ENCODE measurements at regions not wholly inside any gene's neighbourhood (a gene's known extent, or its start where the extent isn't known, plus 50 kb on each side); places are given as distances from the start of the nearest gene placed in this dataset.

GRCh38 chr5:167629634-167630033 lies 661.8 kb upstream of the WWC1 start:
- no peak for DNase-seq

DNA sequence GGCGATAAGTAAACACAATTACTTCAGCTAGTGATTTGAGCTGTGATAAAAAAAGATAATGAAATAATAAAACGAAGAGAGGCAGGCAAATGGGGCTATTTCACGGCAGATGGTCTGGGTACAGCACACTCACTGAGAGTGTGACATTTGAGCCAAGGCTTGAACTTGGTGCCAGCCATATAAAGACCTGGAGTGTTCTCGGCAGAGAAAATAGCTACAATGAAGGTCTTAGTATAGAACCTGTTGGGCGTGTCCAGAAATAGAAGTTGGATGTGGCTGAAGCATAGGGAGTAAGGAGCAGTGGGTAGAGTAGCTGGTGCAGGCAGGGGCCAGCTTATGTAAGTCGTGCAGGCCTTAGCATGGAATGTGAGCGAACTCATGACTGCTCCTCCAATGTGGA lies 660.3 kb upstream of the WWC1 start:
- no peak for DNase-seq

- no peak for DNase-seq
These were observed 658.3 kb upstream of the WWC1 start for GRCh38 chr5:167633114-167633513.

- no peak for DNase-seq
These were observed 657.5 kb upstream of the WWC1 start for GRCh38 chr5:167633931-167634341.

DNA sequence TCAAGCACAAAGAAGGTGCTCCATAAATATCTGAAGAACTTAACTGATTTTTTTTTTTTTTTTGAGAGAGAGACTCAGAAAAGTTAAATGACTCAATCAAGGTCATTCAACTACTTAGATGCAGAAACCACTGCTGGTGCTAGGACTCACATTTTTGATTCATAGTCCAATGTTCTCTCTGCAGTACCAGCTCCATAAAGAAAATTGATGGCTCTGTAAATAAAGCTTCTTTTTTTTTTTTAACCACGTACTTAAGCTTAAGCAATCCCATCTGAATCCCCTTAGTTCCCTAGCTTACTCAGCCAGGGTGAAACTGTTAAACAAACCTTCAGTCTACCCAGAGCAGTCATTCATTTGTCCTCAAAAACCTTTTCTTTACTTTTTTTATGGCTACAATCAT lies 657.0 kb upstream of the WWC1 start:
- no peak for DNase-seq

GRCh38 chr5:167638816-167639215 lies 652.6 kb upstream of the WWC1 start:
- DNase-seq: no peak

DNA sequence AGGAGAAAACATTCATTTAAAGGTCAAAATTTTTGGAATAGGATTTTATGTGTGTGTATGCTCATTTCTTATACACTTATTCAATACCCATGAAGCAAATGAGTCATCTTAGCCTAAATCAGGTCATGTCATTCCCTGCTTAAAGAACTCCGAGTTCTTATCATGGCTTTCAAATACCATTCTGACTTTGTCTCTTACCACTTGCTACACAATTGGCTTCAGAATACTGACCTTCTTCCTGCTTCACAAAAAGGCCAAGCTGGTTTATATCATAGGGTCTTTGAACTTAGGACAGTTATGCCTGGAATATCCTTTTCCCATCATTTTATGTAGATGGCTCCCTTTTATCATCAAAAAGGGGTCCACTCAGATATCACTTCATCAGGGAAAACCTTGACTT lies 652.2 kb upstream of the WWC1 start:
- DNase-seq: no peak

DNA sequence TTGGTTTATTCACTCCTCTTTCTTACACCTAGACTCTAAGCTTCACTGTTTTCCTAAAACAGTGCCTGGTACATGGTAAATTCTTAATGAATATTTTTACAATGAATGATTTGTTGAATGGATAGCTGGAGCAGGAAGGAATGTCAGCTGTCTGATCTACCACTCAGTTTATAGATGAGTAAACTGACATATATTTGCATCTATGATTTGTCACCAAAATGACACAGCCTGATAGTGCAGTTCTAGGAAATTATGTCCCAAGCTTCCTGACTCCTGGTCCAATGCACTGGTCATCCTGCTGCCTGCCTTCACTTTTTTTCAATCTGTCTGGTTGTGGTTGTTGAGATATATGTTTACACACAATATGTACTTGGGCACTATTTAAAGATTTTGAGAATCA lies 651.7 kb upstream of the WWC1 start:
- DNase-seq: no peak

DNA sequence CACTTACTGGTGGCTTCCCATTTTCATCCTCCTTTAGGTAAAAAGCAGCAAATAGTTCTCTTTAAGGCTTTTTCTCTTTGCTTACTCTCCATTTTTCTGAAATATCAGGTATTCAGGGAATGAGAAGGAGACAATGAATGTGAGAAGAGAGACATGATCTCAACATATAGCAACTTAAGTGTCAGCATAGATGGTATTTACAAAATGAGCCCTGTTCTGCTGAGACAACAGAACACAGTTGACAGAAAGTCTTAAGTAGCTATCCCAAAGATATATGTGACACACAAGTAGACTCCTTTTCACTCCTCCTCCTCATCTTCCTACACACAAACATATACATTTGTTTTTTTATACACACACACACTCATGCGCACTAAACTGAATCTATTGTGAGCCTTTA lies 649.3 kb upstream of the WWC1 start:
- DNase-seq: no peak

DNA sequence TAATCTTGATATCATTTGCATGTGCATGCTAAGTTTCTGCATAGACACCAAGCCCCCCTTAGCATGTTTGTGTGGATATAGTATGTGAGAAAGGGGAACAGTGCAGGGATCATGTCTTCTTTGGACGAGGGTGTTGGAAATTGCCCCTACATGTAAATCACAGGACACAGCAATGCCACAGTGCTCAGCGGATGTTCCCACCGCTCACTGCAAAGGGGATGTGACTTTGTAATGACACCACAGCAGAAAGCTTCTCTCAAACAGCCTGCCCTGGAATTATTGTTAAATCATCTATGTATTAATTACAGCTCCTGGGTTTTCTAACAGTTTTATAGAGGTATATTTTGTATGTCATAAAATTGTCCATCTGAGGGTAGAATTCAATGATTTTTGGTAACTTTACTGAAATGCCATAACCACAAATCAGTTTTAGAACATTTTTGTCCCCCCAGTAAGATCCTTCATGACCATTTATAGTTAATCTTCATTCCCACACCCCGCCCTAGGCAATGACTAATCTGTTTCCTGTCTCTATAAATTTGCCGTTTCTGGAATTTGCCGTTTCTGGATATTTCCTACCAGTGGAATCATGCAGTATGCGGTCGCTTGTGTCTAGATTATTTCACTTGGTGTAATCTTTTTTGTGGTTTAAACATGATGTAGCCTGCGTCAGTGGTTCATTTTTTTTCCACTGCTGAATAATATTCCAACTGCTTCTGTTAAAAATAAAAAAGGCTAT lies 648.5 kb upstream of the WWC1 start:
- no peak for DNase-seq

DNA sequence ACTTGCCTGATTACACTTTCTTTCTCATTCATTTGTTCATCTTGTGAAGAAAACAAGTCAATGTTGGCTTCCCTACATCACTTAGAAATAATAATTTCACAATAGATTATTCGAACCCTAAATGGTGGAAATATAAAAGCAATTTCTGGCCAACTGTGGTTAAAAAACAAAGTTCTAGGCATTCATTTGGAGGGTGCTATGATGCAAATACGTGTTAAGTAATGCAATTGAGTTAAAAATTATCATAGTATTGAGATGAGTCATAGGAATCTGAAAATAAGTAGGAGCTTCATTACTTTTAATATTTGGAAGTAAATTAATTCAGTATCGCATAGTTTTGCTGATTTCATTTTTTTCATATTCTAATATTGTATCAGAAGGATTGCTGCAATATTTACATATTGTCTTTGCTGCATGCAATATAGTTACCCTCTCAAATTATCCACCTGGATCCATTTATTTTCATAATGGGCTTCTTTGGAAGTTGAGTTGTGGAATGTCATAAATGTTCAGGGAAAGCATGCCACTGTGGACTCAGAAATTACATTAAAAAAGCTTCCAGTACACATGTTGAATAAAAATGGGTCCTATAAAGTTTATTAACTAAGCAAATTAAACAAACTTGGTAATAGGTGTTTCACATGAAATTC lies 647.7 kb upstream of the WWC1 start:
- DNase-seq: no peak

GRCh38 chr5:167644619-167645018 lies 646.8 kb upstream of the WWC1 start:
- no peak for DNase-seq

GRCh38 chr5:167649471-167649870 lies 642.0 kb upstream of the WWC1 start:
- DNase-seq: no peak

DNA sequence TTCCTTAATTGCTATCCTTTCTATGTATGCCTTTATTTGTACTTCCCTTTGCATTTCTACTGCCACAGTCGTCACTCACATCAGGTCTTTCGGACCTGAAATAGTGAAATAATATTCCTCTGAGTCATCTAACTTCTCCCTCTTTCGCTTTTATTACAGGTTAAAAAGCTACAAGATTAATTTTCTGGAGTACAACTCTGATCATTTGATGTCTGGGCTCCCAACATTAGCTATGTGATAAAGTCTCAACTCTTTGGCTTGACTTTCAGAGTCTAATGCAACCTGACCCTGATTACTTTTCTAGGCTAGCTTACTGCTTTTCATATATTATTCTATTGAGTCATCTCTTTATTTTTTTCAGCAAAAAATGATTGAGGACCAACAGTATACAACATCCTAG lies 638.8 kb upstream of the WWC1 start:
- no peak for DNase-seq

- no peak for DNase-seq
These were observed 637.8 kb upstream of the WWC1 start for GRCh38 chr5:167653645-167654106.

- no peak for DNase-seq
These were observed 634.4 kb upstream of the WWC1 start for GRCh38 chr5:167657016-167657415.

DNA sequence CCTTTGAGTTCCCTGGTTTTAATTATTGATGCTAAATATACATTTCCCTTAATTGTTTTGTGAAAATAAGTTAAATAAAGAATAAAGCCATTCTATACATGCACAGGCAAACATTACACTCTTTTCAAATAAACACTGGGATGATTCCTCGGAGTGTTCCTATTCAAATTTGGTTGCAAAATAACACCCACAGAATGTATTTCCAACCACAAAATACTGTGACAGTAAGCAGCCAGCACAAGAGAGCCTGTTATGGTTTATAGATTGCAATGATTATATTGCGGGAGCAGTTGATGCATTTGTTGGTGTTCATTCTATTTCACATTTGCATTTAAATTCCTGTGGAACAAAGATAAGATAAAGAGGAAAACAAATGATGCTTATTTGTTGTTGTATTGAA lies 632.6 kb upstream of the WWC1 start:
- no peak for DNase-seq

DNA sequence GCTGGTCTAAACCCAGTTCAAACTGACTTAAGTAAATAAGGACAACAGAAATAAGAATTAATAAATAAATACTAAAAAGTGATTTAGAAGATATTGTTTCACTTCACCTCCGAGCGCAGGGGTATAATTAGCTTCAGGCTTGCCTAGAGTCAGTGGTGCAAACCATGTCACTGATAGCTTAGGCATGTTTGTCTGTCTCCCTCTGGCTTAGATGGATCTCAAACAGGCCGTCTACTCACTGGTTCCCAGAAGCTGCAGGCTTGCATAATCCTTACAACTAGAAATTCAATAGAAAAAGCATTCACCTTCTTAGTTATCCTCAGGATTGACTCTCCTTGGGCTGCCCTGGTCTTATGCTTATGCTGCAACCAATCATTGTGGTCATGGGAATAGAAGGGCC lies 629.8 kb upstream of the WWC1 start:
- no peak for DNase-seq

GRCh38 chr5:167664222-167664804 lies 627.1 kb upstream of the WWC1 start:
- DNase-seq: no peak

DNA sequence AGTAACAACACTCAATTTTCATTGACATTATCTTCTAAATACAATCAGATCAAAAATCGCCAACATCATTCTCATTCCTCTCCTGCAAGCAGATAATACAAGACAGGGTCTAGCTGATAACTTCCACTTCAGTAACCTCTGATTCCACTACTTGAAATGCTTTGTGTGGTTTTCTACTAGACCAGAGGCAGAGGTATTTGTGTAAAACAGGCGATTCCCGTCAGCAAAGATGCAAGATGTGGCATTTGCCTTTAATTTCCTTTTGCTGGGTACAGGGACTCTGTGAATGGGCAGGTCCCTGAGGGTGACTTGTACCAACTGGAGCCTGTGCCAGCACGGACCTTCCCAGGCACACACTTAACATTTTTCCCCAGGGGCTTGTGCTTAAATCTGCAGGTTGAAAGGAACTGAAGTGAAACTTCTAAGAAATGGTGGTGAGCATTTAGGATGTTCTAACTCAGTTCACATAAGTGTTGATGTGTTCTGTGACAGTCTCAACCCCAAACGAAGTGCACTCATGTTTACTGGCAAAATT lies 625.5 kb upstream of the WWC1 start:
- no peak for DNase-seq

- no peak for DNase-seq
These were observed 620.3 kb upstream of the WWC1 start for GRCh38 chr5:167671176-167671575.

DNA sequence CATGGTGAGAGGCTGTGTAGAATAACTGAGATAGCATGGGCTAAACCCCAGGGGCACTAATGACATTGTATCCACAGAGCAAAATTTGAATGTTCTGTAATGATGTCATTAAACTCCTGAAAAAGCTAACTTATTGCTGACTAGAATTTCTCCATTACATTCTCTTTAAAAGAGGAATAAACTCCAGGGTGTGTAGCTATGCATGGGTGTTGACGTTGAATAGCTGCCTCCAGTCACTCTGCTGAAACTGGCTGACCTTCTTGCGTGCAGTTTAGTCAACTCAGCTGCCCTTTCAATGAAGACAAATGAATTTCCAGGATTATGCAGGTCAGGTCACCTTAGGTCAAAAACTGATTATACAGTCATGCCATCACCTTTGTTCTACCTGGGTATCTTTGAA lies 617.5 kb upstream of the WWC1 start:
- no peak for DNase-seq

GRCh38 chr5:167678481-167678880 lies 613.0 kb upstream of the WWC1 start:
- DNase-seq: no peak

DNA sequence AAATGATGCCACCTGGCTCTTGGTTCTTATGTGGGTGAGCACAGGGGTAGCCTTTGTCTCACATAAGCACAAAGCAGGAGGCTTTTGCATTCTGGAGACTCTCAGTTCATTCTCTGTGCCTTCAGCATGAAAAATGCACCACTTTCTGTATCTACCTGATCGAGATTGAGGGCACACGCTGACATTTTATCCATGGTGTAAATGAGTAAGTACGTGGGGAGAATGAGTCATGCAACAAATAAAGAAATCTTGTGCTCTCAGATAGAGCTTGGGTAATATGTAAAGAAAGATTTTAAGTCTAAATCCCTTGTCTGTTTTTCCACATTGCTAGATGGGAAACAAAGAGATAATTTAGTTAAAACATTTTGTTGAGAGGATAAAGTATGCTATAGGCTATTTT lies 607.2 kb upstream of the WWC1 start:
- no peak for DNase-seq
